Right lobe of liver (tissue), 6 donors: ENCODE measurements at regions not wholly inside any gene's neighbourhood (a gene's known extent, or its start where the extent isn't known, plus 50 kb on each side); places are given as distances from the start of the nearest gene placed in this dataset.
"Not testable (repeated sequence)": the region's sequence is repeated elsewhere in the genome, so short reads cannot be mapped to it uniquely, and the experiment has no call there.

Experiments used
- ATAC-seq, 4 donors: fragments of 200-7000 bp; cut with Tn5 transposase; one replicate each; pipeline ENCODE4 v1.9.1; 2020; ENCODE audit warnings: mild to moderate bottlenecking in 4 of 4, moderate library complexity in 4 of 4
- DNase-seq, 3 donors: peaks; one replicate each; pipeline ENCODE4 v3.0.0-alpha.2; 2020
- H3K27ac ChIP-seq, 3 donors: fragments of 200-600 bp; one replicate each; pipeline ENCODE4 v1.8.0; 2022
- H3K27me3 ChIP-seq, 2 donors: fragments of 200-600 bp; one replicate each; pipeline ENCODE4 v1.8.0; 2022
- H3K36me3 ChIP-seq, 4 donors: fragments of 200-600 bp; sonication (generic) in 1 of 4; one replicate each; pipeline versions ENCODE4 v1.5.1 to v1.8.0; 2017 to 2022; ENCODE audit warnings: control low read depth in 1 of 4
- H3K4me1 ChIP-seq, 4 donors: fragments of 200-600 bp; sonication (generic) in 1 of 4; one replicate each; pipeline versions ENCODE4 v1.5.1 to v1.8.0; 2017 to 2022; ENCODE audit warnings: control low read depth in 1 of 4
- H3K4me3 ChIP-seq, 3 donors: fragments of 200-600 bp; one replicate each; pipeline ENCODE4 v1.8.0; 2022
- H3K9me3 ChIP-seq, 4 donors: fragments of 200-600 bp; sonication (generic) in 1 of 4; one replicate each; pipeline versions ENCODE4 v1.5.1 to v1.8.0; 2017 to 2022; ENCODE audit warnings: control low read depth in 1 of 4
- CTCF ChIP-seq, 4 donors: fragments of 200-600 bp in 3 of 4; fragments of 450-650 bp in 1 of 4; IDR thresholded peaks; one replicate each; pipeline versions ENCODE4 v1.5.1 to v1.8.0; 2016 to 2022; ENCODE audit warnings: antibody characterized with exemption in 4 of 4, mild to moderate bottlenecking in 2 of 4
- POLR2A ChIP-seq: fragments of 450-650 bp; IDR thresholded peaks from one replicate; pipeline ENCODE4 v1.6.1; 2017; ENCODE audit warnings: antibody characterized with exemption, mild to moderate bottlenecking
- WGBS: methylation state at CpG from one replicate; pipeline ENCODE4 v1.1.6; 2018; ENCODE audit warnings: low coverage, low lambda C conversion rate; ENCODE audit not compliant: insufficient coverage; ENCODE audit errors: missing lambda C conversion rate; 5-methylcytosine and 5-hydroxymethylcytosine counted together
- intact Hi-C, 2 donors: fragments of 100-400 bp; cut with DNase I; formaldehyde crosslinking; loops; one replicate each; pipeline versions ENCODE4 v1.11.2 to v1.14.1; 2022
- donor health status: DM: no; HTN: yes; CAD: no.
- donor health status: DM: no; HTN: no; CAD: no.
- donor health status: DM: no; HTN: no; CAD: no.
- donor health status: DM: no; HTN: yes; CAD: no.
- donor health status: DM: no; HTN: yes; CAD: no.

DNA sequence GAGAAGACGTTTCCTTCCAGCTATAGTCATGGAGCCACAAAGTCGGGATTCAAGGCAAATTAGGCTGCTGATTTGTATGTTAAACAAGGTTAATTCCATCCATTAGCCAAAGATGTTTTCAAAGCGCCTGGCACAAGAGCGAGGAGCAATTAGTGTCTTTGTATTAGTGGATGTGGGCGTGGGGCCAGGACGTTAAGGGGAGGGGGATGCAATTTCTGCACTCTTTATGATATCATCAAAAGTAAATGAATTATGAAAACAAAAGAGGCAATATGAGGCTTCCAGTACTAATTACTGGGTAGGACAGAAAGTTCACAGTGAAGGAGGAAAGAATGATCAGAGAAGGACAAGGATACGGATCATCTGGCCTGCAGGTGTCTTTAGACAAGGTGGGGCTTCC lies 230.9 kb upstream of the MSX2 start:
- H3K36me3 ChIP-seq: no peaks in the 10 kb centered on the region
- no peak overlapping the region for H3K27ac ChIP-seq
- 54% methylated on average over 6 of the region's 7 CpGs for WGBS
- ATAC-seq (no peak), DNase-seq (no peak)
- intact Hi-C loops: no loop called here
- H3K27me3 ChIP-seq: no peaks in the 10 kb centered on the region
- TF ChIP-seq POLR2A (no peak), CTCF (IDR thresholded peaks at IDR 0.05) (no peak)
- no peak overlapping the region for H3K4me3 ChIP-seq
- no peaks in the 10 kb centered on the region for H3K9me3 ChIP-seq
- H3K4me1 ChIP-seq: no peaks in the 10 kb centered on the region

- H3K4me3 ChIP-seq, H3K36me3 ChIP-seq, H3K4me1 ChIP-seq, H3K9me3 ChIP-seq, DNase-seq, intact Hi-C loops, H3K27me3 ChIP-seq, ATAC-seq, H3K27ac ChIP-seq: not testable (repeated sequence)
- WGBS: 60% methylated on average over 3 of the region's 3 CpGs
Measured at GRCh38 chr5:174497939-174498338, 226.4 kb upstream of the MSX2 start.

DNA sequence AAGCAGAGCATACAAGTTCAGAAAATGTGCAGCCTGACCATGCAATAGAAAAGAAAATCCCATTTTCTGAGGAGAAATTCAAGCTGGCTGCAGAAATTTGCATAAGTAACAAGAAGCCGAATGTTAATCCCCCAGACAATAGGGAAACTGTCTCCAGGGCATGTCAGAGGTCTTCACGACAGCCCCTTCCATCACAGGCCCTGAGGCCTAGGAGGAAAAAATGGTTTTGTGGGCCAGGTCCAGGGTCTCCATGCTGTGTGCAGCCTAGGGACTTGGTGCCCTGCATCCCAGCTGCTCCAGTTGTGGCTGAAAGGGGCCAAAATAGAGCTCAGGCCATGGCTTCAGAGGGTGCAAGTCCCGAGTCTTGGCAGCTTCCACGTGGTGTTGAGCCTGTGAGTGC lies 225.8 kb upstream of the MSX2 start:
- ATAC-seq: not testable (repeated sequence)

GRCh38 chr5:174500636-174501035 lies 223.7 kb upstream of the MSX2 start:
- H3K27ac ChIP-seq: no peak overlapping the region
- H3K4me3 ChIP-seq: no peak overlapping the region
- H3K4me1 ChIP-seq: no peaks in the 10 kb centered on the region
- ATAC-seq (no peak), DNase-seq (no peak)
- no peaks in the 10 kb centered on the region for H3K27me3 ChIP-seq
- intact Hi-C loops: no loop called here
- no peaks in the 10 kb centered on the region for H3K36me3 ChIP-seq
- H3K9me3 ChIP-seq: no peaks in the 10 kb centered on the region
- 55% methylated on average over 5 of the region's 5 CpGs for WGBS
- TF ChIP-seq CTCF (IDR thresholded peaks at IDR 0.05) (no peak), POLR2A (no peak)

More for the DNA sequence above, 225.8 kb upstream of the MSX2 start:
- H3K9me3 ChIP-seq, H3K27ac ChIP-seq, intact Hi-C loops, H3K4me1 ChIP-seq, H3K4me3 ChIP-seq, H3K36me3 ChIP-seq, H3K27me3 ChIP-seq, DNase-seq: not testable (repeated sequence)
- WGBS: 35% methylated on average over 3 of the region's 4 CpGs

- ATAC-seq: no peak
- no peaks in the 10 kb centered on the region for H3K27me3 ChIP-seq
- H3K9me3 ChIP-seq: no peaks in the 10 kb centered on the region
- no peak for TF ChIP-seq POLR2A
- TF ChIP-seq CTCF (IDR thresholded peaks at IDR 0.05): no peak
- H3K27ac ChIP-seq: no peak overlapping the region
- intact Hi-C loops: no loop called here
- H3K36me3 ChIP-seq: no peaks in the 10 kb centered on the region
- no peaks in the 10 kb centered on the region for H3K4me1 ChIP-seq
- no peak overlapping the region for H3K4me3 ChIP-seq
- WGBS: 29% methylated on average over 6 of the region's 6 CpGs
- no peak for DNase-seq
Measured at GRCh38 chr5:174501461-174502069, 222.8 kb upstream of the MSX2 start.

DNA sequence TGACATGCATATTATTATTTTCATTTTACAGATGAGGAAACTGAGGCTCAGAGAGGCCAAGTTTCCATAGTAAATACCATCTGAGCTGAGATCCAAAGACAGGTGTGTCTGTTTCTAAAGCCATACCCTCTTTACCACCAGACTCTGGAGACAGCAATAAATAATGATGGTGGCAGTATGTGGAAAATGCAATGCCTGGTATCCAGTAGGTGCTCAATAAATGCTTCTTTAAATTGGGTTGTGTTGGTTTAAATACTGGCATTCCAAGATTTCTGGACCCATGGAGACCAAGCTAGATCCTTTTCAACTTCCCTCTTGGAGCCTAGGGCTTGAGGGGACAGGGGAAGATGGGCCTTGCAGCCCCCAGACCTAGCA lies 221.3 kb upstream of the MSX2 start:
- Histone ChIP-seq H3K27me3 (no peaks in the 10 kb centered on the region), H3K36me3 (no peaks in the 10 kb centered on the region), H3K4me3 (no peak overlapping the region), H3K9me3 (no peaks in the 10 kb centered on the region), H3K27ac (no peak overlapping the region), H3K4me1 (no peaks in the 10 kb centered on the region)
- TF ChIP-seq POLR2A: no peak
- DNase-seq: no peak
- intact Hi-C loops: no loop called here
- ATAC-seq: no peak
